ENCODE measurements at regions not wholly inside any gene's neighbourhood (a gene's known extent, or its start where the extent isn't known, plus 50 kb on each side); places are given as distances from the start of the nearest gene placed in this dataset.
A peak's percentile ranks its signal among the peaks of the same experiment; 100 is the strongest.
"Not testable (repeated sequence)": the region's sequence is repeated elsewhere in the genome, so short reads cannot be mapped to it uniquely, and the experiment has no call there.

DNA sequence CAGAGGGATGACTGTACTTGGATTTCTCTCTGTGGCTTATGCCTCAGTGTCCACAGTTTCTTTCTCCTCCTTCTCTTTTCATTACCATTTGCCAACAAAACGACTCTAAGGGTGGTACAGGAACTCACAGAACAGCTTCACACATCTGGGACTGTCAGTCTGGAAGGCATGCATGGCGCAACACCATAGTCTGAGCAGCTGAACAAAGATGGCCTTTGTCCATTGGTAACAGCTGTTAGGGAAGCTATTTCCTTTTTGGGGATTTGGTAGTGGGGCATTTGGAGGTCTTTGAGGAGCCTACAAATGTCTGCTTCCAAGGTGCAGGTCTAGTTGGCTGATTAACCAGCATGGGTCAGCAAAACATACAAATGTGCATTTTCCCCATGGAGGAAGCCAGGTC is 81.4 kb upstream of the PCDH8 start:
- no peak for DNase-seq

DNA sequence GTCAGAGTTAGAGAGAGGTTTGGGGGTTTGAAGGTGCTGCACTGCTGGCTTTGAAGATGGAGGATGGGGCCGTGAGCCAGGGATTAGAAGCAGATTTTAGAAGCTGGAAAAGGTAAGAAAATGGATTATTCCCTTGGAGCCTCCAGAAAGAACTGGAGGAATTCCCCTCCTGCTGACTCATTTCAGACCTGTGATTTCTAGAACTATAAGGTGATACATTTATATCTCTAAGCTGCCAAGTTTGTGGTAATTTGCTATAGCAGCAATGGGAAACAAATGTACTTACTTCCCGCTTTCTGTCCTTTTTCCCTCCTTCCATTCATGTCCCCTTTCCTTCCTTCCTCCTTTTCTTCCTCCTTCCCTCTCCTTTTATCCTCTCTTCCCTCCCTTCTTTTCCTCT is 78.5 kb upstream of the PCDH8 start:
- DNase-seq = no peak

DNA sequence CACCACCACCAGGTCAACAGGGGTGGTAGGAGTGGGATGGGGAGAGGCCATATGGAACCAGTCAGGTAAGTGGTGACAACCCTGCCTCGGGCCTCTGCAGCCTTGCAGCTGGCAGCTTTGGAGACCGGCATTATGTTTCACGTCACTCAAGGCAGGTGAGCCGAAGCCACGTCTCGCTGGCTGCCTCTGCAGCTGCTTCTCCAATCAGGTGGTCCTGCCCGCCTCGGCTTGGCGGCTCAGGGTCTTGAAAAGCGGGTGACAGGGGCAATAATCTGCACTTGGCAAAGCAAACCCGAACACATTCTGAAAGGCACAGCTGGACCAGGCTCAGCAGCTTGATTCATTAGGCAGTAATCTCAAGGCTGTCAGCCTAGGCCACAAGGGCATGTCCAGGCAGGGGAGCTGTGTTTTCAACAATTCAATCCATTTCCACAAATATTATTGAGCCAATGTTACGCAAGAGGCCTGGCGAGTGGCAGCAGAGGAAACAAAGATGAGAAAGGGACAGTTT is 77.4 kb upstream of the PCDH8 start:
- peak; percentile 88 for DNase-seq

DNA sequence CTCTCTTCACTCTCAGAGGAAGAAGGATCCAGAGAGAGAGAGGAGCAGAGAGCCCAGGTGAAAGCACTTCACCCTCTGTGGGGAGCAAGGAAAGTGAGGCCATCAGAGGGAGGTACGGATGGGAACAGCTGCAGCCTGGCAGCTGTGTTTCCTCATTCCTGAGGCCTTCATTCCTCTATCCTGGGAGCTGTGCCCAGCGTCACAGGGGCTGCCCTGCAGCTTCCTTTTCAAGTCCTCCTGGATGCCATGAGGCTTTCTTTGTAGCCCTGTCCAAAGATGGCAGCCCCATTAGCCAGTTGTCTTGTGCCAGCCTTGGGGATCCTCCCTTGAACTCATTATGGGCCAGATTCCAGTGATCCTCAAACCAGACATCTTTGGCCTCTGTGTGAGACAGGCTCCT is 76.8 kb upstream of the PCDH8 start:
- DNase-seq = no peak

DNA sequence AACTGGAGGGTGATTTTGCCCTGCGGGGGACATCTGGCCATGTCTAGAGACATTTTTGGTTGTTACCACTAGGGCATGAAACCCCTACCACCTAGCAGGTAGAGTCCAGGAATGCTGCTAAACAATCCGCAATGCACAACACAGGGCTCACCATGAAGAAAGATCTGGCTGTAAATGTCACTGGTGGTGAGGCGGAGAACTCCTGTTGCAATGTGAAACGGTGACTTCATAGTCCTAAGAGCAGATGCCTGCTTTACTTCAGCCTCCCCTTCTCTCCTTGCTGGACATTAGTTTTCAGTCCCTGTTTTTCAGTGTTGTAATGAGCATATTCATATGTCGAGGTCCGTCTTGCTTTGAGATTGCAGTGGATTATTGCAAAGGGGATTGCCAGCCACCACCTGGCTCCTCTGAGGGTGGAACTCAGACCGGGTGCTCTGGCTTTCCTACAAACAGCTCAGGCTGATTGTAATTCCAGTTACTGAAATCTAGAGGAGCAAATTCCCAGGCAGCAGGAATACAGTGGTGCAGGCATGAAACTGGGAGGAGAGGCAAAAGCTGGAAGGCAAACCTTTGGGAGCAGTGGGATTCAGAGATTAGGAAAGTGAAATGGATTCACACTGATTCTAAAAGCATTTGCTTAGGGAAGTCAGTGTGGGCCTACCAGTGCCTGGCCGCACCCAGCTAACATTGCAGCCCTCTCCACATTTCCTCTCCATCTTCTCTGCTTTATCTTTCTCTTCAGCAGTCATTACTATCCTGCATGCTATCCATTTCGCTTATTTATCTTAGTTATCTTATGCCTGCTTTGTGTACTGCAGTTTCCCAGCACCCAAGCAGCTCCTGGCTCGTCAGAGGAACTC is 76.1 kb upstream of the PCDH8 start:
- DNase-seq = no peak

DNA sequence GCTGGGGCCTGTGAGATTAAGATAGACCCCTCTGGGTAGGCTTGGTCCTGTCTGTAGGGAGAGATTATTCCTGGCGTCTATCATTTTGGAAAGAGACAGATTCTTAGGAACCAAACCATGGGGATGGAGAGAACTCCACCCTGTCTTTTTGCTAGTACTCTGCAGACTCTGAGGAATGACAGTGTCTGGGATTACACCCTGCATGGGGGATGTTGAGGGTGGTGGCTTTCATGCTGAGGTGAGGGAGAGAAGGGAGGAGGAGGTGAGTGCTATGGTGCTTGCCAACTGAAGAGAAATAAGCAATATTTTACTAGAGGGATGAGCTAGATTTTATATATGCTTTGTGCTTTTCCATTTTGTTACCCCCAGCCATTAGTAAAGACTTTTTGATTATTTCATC is 74.5 kb upstream of the PCDH8 start:
- DNase-seq = no peak

DNA sequence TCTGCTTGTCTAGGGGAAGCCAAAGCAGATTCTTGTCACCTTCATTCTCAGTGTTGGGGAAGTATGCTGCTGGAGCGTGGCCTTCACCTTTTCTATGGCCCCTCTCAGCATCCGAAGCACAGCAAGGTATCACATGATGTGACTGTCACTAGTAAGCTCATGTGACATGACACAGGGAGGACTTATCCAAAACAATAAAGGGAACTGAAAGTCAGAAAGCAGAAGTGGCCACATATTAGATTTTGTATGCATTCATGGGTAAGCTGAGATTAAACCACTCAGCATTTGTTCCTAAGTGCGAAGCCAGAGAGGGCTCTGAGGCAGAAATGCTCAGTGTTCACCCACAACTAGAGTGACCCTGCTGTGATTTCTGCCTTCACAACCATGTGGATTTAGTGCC is 72.8 kb upstream of the PCDH8 start:
- no peak for DNase-seq

DNA sequence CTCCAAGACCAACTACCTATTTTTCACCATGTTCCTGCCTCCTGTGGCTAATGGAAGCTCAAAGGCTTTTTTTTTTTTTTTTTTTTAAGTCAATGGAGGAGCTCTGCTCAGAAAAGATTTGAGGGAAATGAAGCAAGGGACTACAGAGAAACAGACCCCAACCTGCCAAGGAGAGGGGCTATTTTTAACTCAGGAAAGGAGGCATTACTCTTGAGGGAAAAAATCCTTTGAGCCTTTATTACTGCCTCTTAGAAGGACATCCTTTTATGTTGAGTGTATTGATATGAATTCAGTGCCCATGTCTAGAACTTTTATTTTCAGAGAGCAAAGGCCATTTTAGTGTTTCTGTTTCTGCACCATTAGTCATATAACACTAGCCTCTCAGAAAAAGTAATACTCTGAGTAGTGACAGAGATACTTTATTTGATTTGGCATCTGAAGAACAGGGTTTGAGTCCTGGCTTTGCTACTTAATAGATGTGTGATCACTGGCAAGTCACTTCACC is 68.1 kb upstream of the PCDH8 start:
- DNase-seq = no peak

DNA sequence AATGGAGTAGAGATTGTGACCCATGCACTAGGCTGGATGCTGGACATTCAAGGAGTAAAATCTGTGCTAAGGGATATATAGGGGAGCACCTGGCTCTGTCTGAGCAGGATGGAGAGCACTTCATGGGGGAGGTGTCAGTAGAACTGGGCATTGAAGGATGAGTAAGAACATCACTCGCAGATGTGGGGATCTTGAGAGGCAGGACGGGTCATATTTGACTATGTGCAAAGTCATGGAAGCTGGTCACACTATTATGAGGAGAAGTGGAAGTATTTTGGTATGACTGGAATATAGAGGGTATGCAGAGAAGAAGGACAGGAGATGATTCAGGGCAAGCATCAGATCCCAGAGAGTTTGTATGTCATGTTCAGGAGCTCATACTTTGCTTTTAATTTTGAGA is 62.9 kb upstream of the PCDH8 start:
- DNase-seq = no peak

DNA sequence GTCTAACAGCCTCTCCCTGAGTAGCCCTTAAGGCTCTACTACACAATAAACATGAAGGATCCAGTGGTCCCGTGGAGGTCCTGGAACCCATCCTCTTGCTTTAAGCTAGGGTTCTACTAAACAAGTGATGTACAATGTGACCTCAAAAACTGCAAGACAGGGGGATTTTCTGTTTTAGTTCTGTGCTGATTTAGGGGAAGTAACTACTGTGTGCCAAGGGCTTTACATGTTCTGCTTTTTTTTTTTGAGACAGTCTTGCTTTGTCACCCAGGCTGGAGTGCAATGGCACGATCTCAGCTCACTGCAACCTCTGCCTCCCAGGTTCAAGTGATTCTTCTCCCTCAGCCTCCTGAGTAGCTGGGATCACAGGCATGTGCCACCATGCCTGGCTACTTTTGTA is 61.9 kb upstream of the PCDH8 start:
- DNase-seq = not testable (repeated sequence)

DNA sequence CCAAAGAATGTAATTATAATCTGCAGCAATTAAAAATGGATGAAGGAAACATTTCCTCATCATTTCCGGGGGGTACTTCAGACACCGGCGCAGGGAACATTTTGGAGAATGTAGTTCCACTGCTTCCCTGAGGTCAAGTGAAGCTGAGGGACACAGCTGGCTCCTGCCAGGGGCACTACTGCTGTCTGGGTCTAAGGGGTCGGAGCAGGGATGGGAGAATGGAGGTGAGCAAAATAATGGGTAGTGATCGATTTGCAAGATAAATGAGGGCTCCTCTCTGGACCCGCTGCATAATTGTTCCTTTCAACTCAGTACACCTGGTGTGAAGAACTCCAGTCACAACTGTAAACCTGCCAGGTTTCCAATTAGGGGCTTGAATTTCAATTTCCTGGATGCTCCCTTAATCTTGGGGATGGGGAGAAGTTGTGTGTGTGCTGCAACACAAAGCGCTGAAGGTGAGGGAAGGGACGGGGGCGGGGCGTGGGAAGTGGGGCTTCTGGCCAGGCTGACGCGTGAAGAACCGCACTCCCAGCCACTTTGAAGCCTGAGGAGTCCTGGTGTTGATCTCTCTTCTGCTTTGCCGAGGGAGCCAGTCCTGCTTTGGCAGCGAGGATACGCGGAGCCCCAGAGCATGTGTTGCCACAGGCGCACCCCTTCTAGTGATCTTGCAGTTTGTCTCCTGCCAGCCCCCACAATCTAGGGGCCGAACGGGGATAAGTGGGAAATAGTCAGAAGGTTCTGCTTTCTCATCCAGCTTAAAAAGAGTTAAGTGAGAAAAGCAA is 57.9 kb upstream of the PCDH8 start:
- no peak for DNase-seq

DNA sequence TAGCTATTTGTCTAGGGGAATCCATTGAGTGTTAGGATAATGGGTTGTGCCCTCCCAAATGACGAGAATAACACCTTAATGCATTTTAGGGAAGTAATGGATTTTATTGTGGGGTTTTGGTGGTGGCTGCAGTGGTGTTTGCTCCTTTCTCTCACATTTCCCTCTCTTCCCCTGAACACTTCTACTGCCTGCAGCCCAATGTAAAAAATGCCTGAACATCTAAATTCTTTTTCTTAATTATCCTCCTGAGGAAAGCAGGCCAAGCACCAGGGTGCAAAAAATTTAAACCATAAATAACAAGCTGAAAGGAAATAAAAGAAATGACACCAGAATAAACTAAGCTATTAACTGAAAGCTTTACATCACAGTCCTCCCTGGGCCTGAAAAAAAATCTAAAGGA is 57.3 kb upstream of the PCDH8 start:
- no peak for DNase-seq

DNA sequence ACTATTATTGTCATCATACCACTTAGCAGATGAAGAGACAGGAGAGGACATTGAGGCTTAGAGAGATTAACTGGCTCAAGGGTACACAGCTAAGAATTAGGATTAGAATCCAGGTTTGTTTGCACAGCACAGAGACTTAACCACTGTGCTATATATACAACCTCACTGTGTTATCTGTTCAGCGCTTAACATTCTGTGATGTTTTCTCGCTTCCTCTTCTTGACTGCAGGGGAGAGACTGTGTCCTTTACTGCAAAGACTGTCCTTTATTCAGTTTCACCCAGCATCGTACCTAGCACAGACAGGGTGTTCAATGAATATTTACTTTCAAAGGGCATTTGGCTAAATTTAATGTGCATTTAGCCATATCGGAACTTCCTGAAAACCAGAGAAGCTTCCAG is 54.9 kb upstream of the PCDH8 start:
- DNase-seq = no peak

DNA sequence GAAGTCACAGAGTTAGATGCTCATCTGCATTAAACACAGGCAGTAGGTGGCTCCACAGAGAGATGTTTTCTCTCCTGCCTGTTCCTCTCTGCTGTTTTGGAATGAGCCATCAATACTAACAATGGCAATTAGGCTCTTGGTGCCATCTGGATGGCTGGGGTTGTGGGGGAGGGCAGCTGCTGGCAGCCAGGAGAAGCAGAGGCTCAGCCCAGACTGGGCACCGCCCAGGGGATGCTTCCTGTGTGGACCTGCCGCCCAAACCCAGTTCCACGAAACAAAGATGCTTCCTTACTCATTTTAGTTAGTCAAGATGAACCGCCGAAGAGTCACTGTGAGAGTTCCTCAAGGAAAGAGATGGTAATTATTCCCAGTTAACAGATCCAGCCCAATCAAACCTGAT is 50.8 kb upstream of the PCDH8 start:
- no peak for DNase-seq

All from NCI-H2171 (cell line).